Skin epidermis (tissue), 12 donors: ENCODE measurements at regions not wholly inside any gene's neighbourhood (a gene's known extent, or its start where the extent isn't known, plus 50 kb on each side); places are given as distances from the start of the nearest gene placed in this dataset.
"Not testable (repeated sequence)": the region's sequence is repeated elsewhere in the genome, so short reads cannot be mapped to it uniquely, and the experiment has no call there.

Experiments
- H3K27ac ChIP-seq, 21 experiments: fragments of 200-600 bp; sonication (generic) in 11 of 21; one replicate each; pipeline ENCODE4 v1.5.0; 2020; ENCODE audit warnings: mild to moderate bottlenecking in 3 of 21, inconsistent platforms in 2 of 21, moderate library complexity in 2 of 21
- H3K4me3 ChIP-seq, 7 experiments: fragments of 200-600 bp; sonication (generic) in 2 of 7; one replicate each; pipeline ENCODE4 v1.5.0; 2020; ENCODE audit warnings: inconsistent platforms in 2 of 7, mild to moderate bottlenecking in 2 of 7, moderate library complexity in 1 of 7

GRCh38 chr1:232339073-232339472, 290.9 kb downstream of the SIPA1L2 start:
- Histone ChIP-seq H3K4me3 (no peak overlapping the region), H3K27ac (peak overlapping the region in 1 of 21 experiments; percentile 25)

- H3K27ac ChIP-seq = peak overlapping the region in 10 of 21 experiments; percentile 15 to 70 (median 39)
- no peak overlapping the region for H3K4me3 ChIP-seq
These were observed 294.1 kb downstream of the SIPA1L2 start for GRCh38 chr1:232335741-232336293.

GRCh38 chr1:232335261-232335660, 294.7 kb downstream of the SIPA1L2 start:
- H3K27ac ChIP-seq = peak overlapping the region in 10 of 21 experiments; percentile 15 to 70 (median 39)
- H3K4me3 ChIP-seq = no peak overlapping the region

- Histone ChIP-seq H3K27ac (peak overlapping the region in 5 of 21 experiments; percentile 24 to 70 (median 39)), H3K4me3 (no peak overlapping the region)
These were observed 295.1 kb downstream of the SIPA1L2 start for GRCh38 chr1:232334811-232335210.

- no peak overlapping the region for H3K4me3 ChIP-seq
- H3K27ac ChIP-seq = no peak overlapping the region
These were observed 295.7 kb downstream of the SIPA1L2 start for GRCh38 chr1:232334246-232334645.

GRCh38 chr1:232333419-232333767, 296.5 kb downstream of the SIPA1L2 start:
- no peak overlapping the region for H3K4me3 ChIP-seq
- H3K27ac ChIP-seq = no peak overlapping the region

- not testable (repeated sequence) for H3K27ac ChIP-seq, H3K4me3 ChIP-seq
These were observed 297.1 kb downstream of the SIPA1L2 start for GRCh38 chr1:232332710-232333418.

GRCh38 chr1:232329103-232329813, 300.7 kb downstream of the SIPA1L2 start:
- H3K27ac ChIP-seq = peak overlapping the region in 1 of 21 experiments; percentile 43
- no peak overlapping the region for H3K4me3 ChIP-seq

- Histone ChIP-seq H3K4me3 (no peak overlapping the region), H3K27ac (peak overlapping the region in 2 of 21 experiments; percentile 24 to 33)
These were observed 301.3 kb downstream of the SIPA1L2 start for GRCh38 chr1:232328486-232329102.

- Histone ChIP-seq H3K4me3 (no peak overlapping the region), H3K27ac (no peak overlapping the region)
These were observed 302.0 kb downstream of the SIPA1L2 start for GRCh38 chr1:232327899-232328298.

- no peak overlapping the region for H3K27ac ChIP-seq
- H3K4me3 ChIP-seq = no peak overlapping the region
These were observed 302.7 kb downstream of the SIPA1L2 start for GRCh38 chr1:232327269-232327668.

GRCh38 chr1:232322162-232322734, 307.7 kb downstream of the SIPA1L2 start:
- H3K27ac ChIP-seq = peak overlapping the region in 2 of 21 experiments; percentile 11 to 31
- no peak overlapping the region for H3K4me3 ChIP-seq

GRCh38 chr1:232319518-232320210, 310.3 kb downstream of the SIPA1L2 start:
- Histone ChIP-seq H3K27ac (peak overlapping the region in 15 of 21 experiments; percentile 1 to 69 (median 50)), H3K4me3 (no peak overlapping the region)

GRCh38 chr1:232319072-232319471, 310.9 kb downstream of the SIPA1L2 start:
- no peak overlapping the region for H3K4me3 ChIP-seq
- H3K27ac ChIP-seq = peak overlapping the region in 14 of 21 experiments; percentile 1 to 69 (median 52)

GRCh38 chr1:232318143-232318542, 311.8 kb downstream of the SIPA1L2 start:
- H3K4me3 ChIP-seq = no peak overlapping the region
- H3K27ac ChIP-seq = peak overlapping the region in 10 of 21 experiments; percentile 18 to 63 (median 48)

GRCh38 chr1:232317350-232317749, 312.6 kb downstream of the SIPA1L2 start:
- peak overlapping the region in 4 of 21 experiments; percentile 7 to 25 (median 16) for H3K27ac ChIP-seq

GRCh38 chr1:232316864-232317263, 313.1 kb downstream of the SIPA1L2 start:
- peak overlapping the region in 3 of 21 experiments; percentile 19 to 55 (median 25) for H3K27ac ChIP-seq
- H3K4me3 ChIP-seq = no peak overlapping the region

More at GRCh38 chr1:232317350-232317749, 312.6 kb downstream of the SIPA1L2 start:
- H3K4me3 ChIP-seq = no peak overlapping the region

GRCh38 chr1:232313876-232314275, 316.1 kb downstream of the SIPA1L2 start:
- H3K4me3 ChIP-seq, H3K27ac ChIP-seq: not testable (repeated sequence)

- Histone ChIP-seq H3K4me3 (no peak overlapping the region), H3K27ac (no peak overlapping the region)
These were observed 319.4 kb downstream of the SIPA1L2 start for GRCh38 chr1:232310541-232310940.
